Stomach (tissue), 8 donors: ENCODE measurements at regions not wholly inside any gene's neighbourhood (a gene's known extent, or its start where the extent isn't known, plus 50 kb on each side); places are given as distances from the start of the nearest gene placed in this dataset.

Experiments
- DNase-seq, 2 donors: peaks; one replicate each; pipeline versions ENCODE4 v3.0.0 to v3.0.0-alpha.2; 2013 to 2019
- H3K27ac ChIP-seq, 5 donors: fragments of 200-600 bp in 4 of 5; sonication (generic) in 4 of 5; one replicate each; pipeline ENCODE4 v1.5.1; 2013 to 2019; ENCODE audit warnings: mild to moderate bottlenecking in 1 of 5, moderate library complexity in 1 of 5
- H3K27me3 ChIP-seq, 3 donors: fragments of 200-600 bp; sonication (generic); one replicate each; pipeline ENCODE4 v1.5.1; 2017 to 2019; ENCODE audit warnings: mixed run types in 1 of 3
- H3K36me3 ChIP-seq, 4 donors: fragments of 200-600 bp; sonication (generic); 1 replicate in 3 of 4; 2 replicates in 1 of 4; pipeline ENCODE4 v1.5.1; 2016 to 2019
- H3K4me1 ChIP-seq, 4 donors: fragments of 200-600 bp; sonication (generic); one replicate each; pipeline ENCODE4 v1.5.1; 2016 to 2019
- H3K4me3 ChIP-seq, 4 donors: fragments of 200-600 bp; sonication (generic) in 3 of 4; one replicate each; pipeline ENCODE4 v1.5.1; 2016 to 2019; ENCODE audit warnings: mild to moderate bottlenecking in 1 of 4
- H3K9me3 ChIP-seq, 4 donors: fragments of 200-600 bp; sonication (generic); one replicate each; pipeline ENCODE4 v1.5.1; 2016 to 2019
- EP300 ChIP-seq: sonication (generic); formaldehyde crosslinking; IDR thresholded peaks from one replicate; pipeline ENCODE4 v1.6.1; 2017; ENCODE audit warnings: antibody characterized with exemption
- POLR2A ChIP-seq, 4 donors: fragments of 450-650 bp; IDR thresholded peaks; one replicate each; pipeline ENCODE4 v1.6.1; 2016; ENCODE audit warnings: antibody characterized with exemption in 4 of 4, control low read depth in 2 of 4, mild to moderate bottlenecking in 1 of 4, moderate library complexity in 1 of 4
- POLR2AphosphoS5 ChIP-seq, 3 donors: sonication (generic); formaldehyde crosslinking; IDR thresholded peaks; one replicate each; pipeline ENCODE4 v1.6.1; 2016; ENCODE audit warnings: antibody characterized with exemption in 3 of 3
- WGBS, 5 donors: extraction: QIAGEN DNeasy Blood & Tissue Kit in 3 of 5; methylation state at CpG; one replicate each; pipeline versions ENCODE4 v1.1.5 to v1.1.7; 2013 to 2018; 5-methylcytosine and 5-hydroxymethylcytosine counted together
- intact Hi-C: fragments of 100-400 bp; cut with DNase I; formaldehyde crosslinking; loops from one replicate; pipeline ENCODE4 v1.15.1; 2023; ENCODE audit warnings: low total_unique reads
- TF ChIP-seq, protein P1 (sequence below), 7 experiments: fragments of 450-650 bp in 4 of 7; fragments of 200-600 bp in 3 of 7; sonication (generic) in 3 of 7; IDR thresholded peaks; one replicate each; pipeline ENCODE4 v1.5.1; 2016 to 2019; ENCODE audit warnings: antibody characterized with exemption in 7 of 7, control low read depth in 2 of 7, mild to moderate bottlenecking in 1 of 7
- donor health status: healthy with polysubstance abuse.
- donor health status: Bipolar disorder and iron deficiency.
- donor health status: healthy.

DNA sequence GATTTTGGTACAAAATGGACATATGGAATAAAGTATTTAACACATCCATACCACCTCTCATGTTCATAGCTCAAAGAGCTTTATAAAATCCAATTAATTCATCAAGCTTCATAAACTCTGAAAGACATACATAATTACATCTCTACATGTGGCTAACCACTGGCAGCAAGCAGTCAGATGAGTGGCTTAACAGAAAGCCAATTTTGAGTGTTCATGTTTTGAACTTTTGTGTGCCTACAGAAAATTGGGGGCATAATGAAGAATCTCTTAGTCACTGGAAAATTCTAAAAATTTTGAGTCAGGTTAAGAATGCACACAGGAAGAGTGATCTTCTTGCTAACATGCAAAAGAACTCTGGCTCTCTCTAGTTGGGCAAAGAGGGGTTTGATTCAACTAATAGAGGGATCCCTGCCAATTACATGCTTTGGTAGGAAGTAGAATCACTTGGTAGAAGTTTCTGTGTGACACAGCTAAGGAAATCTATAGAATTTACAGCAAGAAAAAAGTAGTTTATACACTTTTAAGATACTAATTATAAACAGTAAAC, 287.4 kb downstream of the NOL4 start:
- H3K4me1 ChIP-seq = no peaks in the 10 kb centered on the region
- no peak overlapping the region for H3K27ac ChIP-seq
- no peak overlapping the region for H3K4me3 ChIP-seq
- no peak for DNase-seq
- no peaks in the 10 kb centered on the region for H3K27me3 ChIP-seq
- intact Hi-C loops = no loop called here
- no peaks in the 10 kb centered on the region for H3K36me3 ChIP-seq
- TF ChIP-seq POLR2AphosphoS5 (IDR thresholded peaks at IDR 0.05) = no peak
- TF ChIP-seq EP300 = no peak
- TF ChIP-seq POLR2A (IDR thresholded peaks at IDR 0.05) = no peak
- TF ChIP-seq, protein P1, sequence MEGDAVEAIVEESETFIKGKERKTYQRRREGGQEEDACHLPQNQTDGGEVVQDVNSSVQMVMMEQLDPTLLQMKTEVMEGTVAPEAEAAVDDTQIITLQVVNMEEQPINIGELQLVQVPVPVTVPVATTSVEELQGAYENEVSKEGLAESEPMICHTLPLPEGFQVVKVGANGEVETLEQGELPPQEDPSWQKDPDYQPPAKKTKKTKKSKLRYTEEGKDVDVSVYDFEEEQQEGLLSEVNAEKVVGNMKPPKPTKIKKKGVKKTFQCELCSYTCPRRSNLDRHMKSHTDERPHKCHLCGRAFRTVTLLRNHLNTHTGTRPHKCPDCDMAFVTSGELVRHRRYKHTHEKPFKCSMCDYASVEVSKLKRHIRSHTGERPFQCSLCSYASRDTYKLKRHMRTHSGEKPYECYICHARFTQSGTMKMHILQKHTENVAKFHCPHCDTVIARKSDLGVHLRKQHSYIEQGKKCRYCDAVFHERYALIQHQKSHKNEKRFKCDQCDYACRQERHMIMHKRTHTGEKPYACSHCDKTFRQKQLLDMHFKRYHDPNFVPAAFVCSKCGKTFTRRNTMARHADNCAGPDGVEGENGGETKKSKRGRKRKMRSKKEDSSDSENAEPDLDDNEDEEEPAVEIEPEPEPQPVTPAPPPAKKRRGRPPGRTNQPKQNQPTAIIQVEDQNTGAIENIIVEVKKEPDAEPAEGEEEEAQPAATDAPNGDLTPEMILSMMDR (IDR thresholded peaks at IDR 0.05) = no peak
- peaks cover 0 to 4% (median 0%) of the 10 kb centered on the region in 4 donors for H3K9me3 ChIP-seq

DNA sequence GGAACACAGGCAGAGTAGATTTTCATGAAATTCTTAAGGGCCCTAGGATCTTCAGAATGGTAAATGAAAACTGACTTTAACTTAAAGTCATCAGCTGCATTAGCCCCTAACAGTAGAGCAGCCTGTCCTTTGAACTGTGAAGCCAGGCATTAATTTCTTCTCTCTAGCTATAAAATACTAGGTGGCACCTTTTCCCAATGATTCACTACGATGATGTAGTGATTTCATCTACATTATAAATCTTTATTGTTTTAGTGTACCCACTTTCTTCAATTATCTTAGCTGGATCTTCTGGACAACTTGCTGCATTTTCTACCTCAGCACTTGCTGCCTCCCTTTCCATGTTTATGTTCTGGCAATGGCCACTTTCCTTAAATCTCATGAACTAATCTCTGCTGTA, 290.5 kb downstream of the NOL4 start:
- WGBS, 5 donors = 75 to 90% (median 88%) methylated on average over 1 of the region's 1 CpG
- H3K27ac ChIP-seq = no peak overlapping the region
- no peaks in the 10 kb centered on the region for H3K36me3 ChIP-seq
- H3K9me3 ChIP-seq = peaks cover 0 to 4% (median 0%) of the 10 kb centered on the region in 4 donors
- intact Hi-C loops = no loop called here
- no peak for DNase-seq
- H3K4me1 ChIP-seq = no peaks in the 10 kb centered on the region
- no peaks in the 10 kb centered on the region for H3K27me3 ChIP-seq
- no peak overlapping the region for H3K4me3 ChIP-seq
- TF ChIP-seq POLR2AphosphoS5 (IDR thresholded peaks at IDR 0.05) = no peak
- no peak for TF ChIP-seq POLR2A (IDR thresholded peaks at IDR 0.05)
- TF ChIP-seq EP300 = no peak
- TF ChIP-seq, protein P1 (IDR thresholded peaks at IDR 0.05) = no peak

GRCh38 chr18:33928231-33928630, 296.5 kb downstream of the NOL4 start:
- Histone ChIP-seq H3K36me3 (no peaks in the 10 kb centered on the region), H3K27me3 (no peaks in the 10 kb centered on the region), H3K4me1 (no peaks in the 10 kb centered on the region), H3K27ac (no peak overlapping the region), H3K4me3 (no peak overlapping the region), H3K9me3 (no peaks in the 10 kb centered on the region)
- DNase-seq = peak in 1 of 2 donors; percentile 3
- 47 to 62% (median 56%) methylated on average over 3 of the region's 3 CpGs for WGBS, 5 donors
- TF ChIP-seq, protein P1 (IDR thresholded peaks at IDR 0.05) = no peak
- no peak for TF ChIP-seq POLR2AphosphoS5 (IDR thresholded peaks at IDR 0.05)
- TF ChIP-seq POLR2A (IDR thresholded peaks at IDR 0.05) = no peak
- TF ChIP-seq EP300 = no peak
- intact Hi-C loops = no loop called here

DNA sequence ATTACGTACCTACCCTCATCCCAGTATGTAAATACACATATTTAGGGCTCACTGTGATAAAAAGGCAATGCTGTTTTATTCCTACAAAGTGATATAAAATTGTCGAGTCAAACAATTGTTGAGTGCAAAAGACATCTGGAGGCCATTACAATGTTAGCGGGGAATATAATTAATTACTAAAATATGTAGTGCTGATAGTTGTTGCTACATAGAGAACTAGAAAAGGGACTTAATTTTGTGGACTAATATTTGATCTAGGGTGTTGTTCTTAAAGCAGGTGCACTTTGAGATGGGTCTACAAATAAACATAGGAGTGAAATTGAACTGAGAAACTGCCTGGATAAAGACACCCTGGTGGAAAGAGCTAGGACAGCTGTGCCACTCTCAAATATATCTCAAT, 300.1 kb downstream of the NOL4 start:
- peak in 1 of 2 donors; percentile 4 for DNase-seq
- H3K27ac ChIP-seq = no peak overlapping the region
- TF ChIP-seq, protein P1 (IDR thresholded peaks at IDR 0.05) = no peak
- TF ChIP-seq EP300 (no peak), POLR2A (IDR thresholded peaks at IDR 0.05) (no peak), POLR2AphosphoS5 (IDR thresholded peaks at IDR 0.05) (no peak)
- H3K4me3 ChIP-seq = no peak overlapping the region
- WGBS, 5 donors = 76 to 89% (median 79%) methylated on average over 3 of the region's 3 CpGs
- H3K36me3 ChIP-seq = no peaks in the 10 kb centered on the region
- no peaks in the 10 kb centered on the region for H3K27me3 ChIP-seq
- H3K9me3 ChIP-seq = no peaks in the 10 kb centered on the region
- intact Hi-C loops = no loop called here
- H3K4me1 ChIP-seq = no peaks in the 10 kb centered on the region
